Bronchial epithelial cell (primary cell): ENCODE measurements at regions not wholly inside any gene's neighbourhood (a gene's known extent, or its start where the extent isn't known, plus 50 kb on each side); places are given as distances from the start of the nearest gene placed in this dataset.
A peak's percentile ranks its signal among the peaks of the same experiment; 100 is the strongest.

ENCODE experiments used
- DNase-seq: peaks from one replicate; pipeline ENCODE4 v3.0.0-alpha.2; 2010; ENCODE audit warnings: low read depth
- FAIRE-seq: peaks from 2 replicates; lab custom pipeline; 2011; peaks lifted over from hg19 to GRCh38; lab: Jason Lieb, UNC
- H3K27me3 ChIP-seq: 2 replicates; pipeline ENCODE4 v1.5.1; 2011; ENCODE audit warnings: low read length; ENCODE audit not compliant: control insufficient read depth, insufficient read depth
- H3K36me3 ChIP-seq: 2 replicates; pipeline ENCODE4 v1.5.1; 2011; ENCODE audit warnings: low read length; ENCODE audit not compliant: control insufficient read depth, insufficient read depth
- H3K4me3 ChIP-seq: 2 replicates; pipeline ENCODE4 v1.5.1; 2011; ENCODE audit warnings: mild to moderate bottlenecking, low read depth, low read length, control low read depth
- TF ChIP-seq, protein P1 (sequence below): IDR thresholded peaks from 2 replicates; pipeline ENCODE4 v1.5.1; 2011; ENCODE audit warnings: mild to moderate bottlenecking, moderate library complexity, low read length, control low read depth, inconsistent platforms; ENCODE audit not compliant: insufficient read depth, severe bottlenecking

GRCh38 chr3:13934813-13935212, 54.9 kb upstream of the WNT7A start:
- Histone ChIP-seq H3K36me3 (no peaks in the 10 kb centered on the region), H3K4me3 (no peak overlapping the region), H3K27me3 (no peaks in the 10 kb centered on the region)
- TF ChIP-seq, protein P1, sequence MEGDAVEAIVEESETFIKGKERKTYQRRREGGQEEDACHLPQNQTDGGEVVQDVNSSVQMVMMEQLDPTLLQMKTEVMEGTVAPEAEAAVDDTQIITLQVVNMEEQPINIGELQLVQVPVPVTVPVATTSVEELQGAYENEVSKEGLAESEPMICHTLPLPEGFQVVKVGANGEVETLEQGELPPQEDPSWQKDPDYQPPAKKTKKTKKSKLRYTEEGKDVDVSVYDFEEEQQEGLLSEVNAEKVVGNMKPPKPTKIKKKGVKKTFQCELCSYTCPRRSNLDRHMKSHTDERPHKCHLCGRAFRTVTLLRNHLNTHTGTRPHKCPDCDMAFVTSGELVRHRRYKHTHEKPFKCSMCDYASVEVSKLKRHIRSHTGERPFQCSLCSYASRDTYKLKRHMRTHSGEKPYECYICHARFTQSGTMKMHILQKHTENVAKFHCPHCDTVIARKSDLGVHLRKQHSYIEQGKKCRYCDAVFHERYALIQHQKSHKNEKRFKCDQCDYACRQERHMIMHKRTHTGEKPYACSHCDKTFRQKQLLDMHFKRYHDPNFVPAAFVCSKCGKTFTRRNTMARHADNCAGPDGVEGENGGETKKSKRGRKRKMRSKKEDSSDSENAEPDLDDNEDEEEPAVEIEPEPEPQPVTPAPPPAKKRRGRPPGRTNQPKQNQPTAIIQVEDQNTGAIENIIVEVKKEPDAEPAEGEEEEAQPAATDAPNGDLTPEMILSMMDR = no peak
- DNase-seq = no peak
- FAIRE-seq = no peak

DNA sequence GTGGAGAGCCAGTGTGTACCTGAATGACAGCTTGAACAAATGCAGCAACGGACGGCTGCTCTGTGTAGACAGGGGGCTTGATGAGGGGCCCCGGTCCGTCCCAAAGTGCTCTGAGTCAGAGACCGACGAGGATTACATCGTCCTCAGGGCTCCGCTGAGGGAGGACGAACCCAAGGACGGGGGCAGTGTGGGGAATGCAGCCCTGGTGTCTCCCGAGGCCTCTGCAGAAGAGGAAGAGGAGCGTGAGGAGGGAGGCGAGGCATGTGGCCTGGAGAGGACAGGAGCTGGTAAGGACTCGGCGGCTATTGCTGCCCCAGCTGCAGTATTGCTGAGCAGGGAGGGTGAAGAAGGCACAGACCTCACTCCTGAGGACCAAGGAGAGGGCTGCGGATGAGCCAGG, 54.4 kb upstream of the WNT7A start:
- no peaks in the 10 kb centered on the region for H3K27me3 ChIP-seq
- H3K4me3 ChIP-seq = no peak overlapping the region
- DNase-seq = no peak
- no peak for FAIRE-seq
- TF ChIP-seq, protein P1 = no peak
- H3K36me3 ChIP-seq = no peaks in the 10 kb centered on the region

- no peaks in the 10 kb centered on the region for H3K27me3 ChIP-seq
- no peaks in the 10 kb centered on the region for H3K36me3 ChIP-seq
- no peak for DNase-seq
- peak overlapping the region; percentile 32 for H3K4me3 ChIP-seq
- TF ChIP-seq, protein P1 = no peak
- no peak for FAIRE-seq
Measured at GRCh38 chr3:13932578-13933295, 52.9 kb upstream of the WNT7A start.

DNA sequence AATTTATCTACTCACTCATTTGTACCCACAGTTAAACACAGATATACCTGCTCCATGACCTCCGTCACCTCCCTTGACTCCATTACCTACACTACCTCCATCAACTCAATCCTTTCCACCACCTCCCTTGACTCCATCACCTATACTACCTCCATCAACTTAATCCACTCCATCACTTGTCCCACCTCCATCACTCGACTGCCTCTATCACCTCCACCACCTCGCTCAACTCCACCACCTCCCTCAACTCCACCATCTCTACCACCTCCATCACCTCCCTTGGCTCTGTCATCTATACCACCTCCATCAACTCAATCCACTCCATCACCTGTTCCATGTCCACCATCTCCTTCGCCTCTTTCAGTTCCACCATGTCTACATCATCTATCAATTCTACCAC, 51.3 kb upstream of the WNT7A start:
- no peak overlapping the region for H3K4me3 ChIP-seq
- H3K36me3 ChIP-seq = no peaks in the 10 kb centered on the region
- no peaks in the 10 kb centered on the region for H3K27me3 ChIP-seq
- FAIRE-seq (no peak), DNase-seq (no peak)
- TF ChIP-seq, protein P1 = no peak
